ENCODE measurements at regions not wholly inside any gene's neighbourhood (a gene's known extent, or its start where the extent isn't known, plus 50 kb on each side); places are given as distances from the start of the nearest gene placed in this dataset.

- Histone ChIP-seq H3K36me3 (ENCODE audit: control insufficient read depth in 2 of 3, insufficient read depth in 3 of 3, low read length in 3 of 3) (no peaks in the 10 kb centered on the region), H3K4me3 (ENCODE audit: low read length) (no peak overlapping the region), H3K9me3 (ENCODE audit: control insufficient read depth in 2 of 3, low read length in 3 of 3) (peaks cover 0 to 3% (median 0%) of the 10 kb centered on the region in 3 experiments), H3K4me1 (ENCODE audit: control insufficient read depth in 2 of 2, insufficient read depth in 2 of 2, low read length in 2 of 2) (no peaks in the 10 kb centered on the region), H3K27ac (ENCODE audit: low read depth, low read length) (no peak overlapping the region), H3K27me3 (ENCODE audit: control insufficient read depth in 2 of 2, insufficient read depth in 2 of 2, low read length in 2 of 2) (no peaks in the 10 kb centered on the region)
- Mint-ChIP-seq H3K4me3 (no peak overlapping the region), H3K4me1 (no peaks in the 10 kb centered on the region), H3K27me3 (no peaks in the 10 kb centered on the region), H3K27ac (no peak overlapping the region), H3K9me3 (peaks cover 5 to 21% (median 8%) of the 10 kb centered on the region in 11 donors), H3K36me3 (peaks cover 0 to 6% (median 0%) of the 10 kb centered on the region in 5 donors)
- no peak for ATAC-seq
- CTCF ChIA-PET, result no interaction called here
- no peak for DNase-seq
- POLR2A ChIA-PET, result no interaction called here
- intact Hi-C loops (cut with micrococcal nuclease), result no loop called here
Measured at GRCh38 chr14:85358136-85358785, 171.7 kb upstream of the FLRT2 start.

- Histone ChIP-seq H3K36me3 (ENCODE audit: control insufficient read depth in 2 of 3, insufficient read depth in 3 of 3, low read length in 3 of 3) (no peaks in the 10 kb centered on the region), H3K27me3 (ENCODE audit: control insufficient read depth in 2 of 2, insufficient read depth in 2 of 2, low read length in 2 of 2) (no peaks in the 10 kb centered on the region), H3K4me1 (ENCODE audit: control insufficient read depth in 2 of 2, insufficient read depth in 2 of 2, low read length in 2 of 2) (no peaks in the 10 kb centered on the region), H3K27ac (ENCODE audit: low read depth, low read length) (no peak overlapping the region), H3K4me3 (ENCODE audit: low read length) (no peak overlapping the region), H3K9me3 (ENCODE audit: control insufficient read depth in 2 of 3, low read length in 3 of 3) (no peaks in the 10 kb centered on the region)
- ChIA-PET CTCF (no interaction called here), POLR2A (no interaction called here)
- intact Hi-C loops (cut with micrococcal nuclease), result no loop called here
- no peaks in the 10 kb centered on the region for H3K36me3 Mint-ChIP-seq
- H3K4me3 Mint-ChIP-seq, result no peak overlapping the region
- H3K4me1 Mint-ChIP-seq, result no peaks in the 10 kb centered on the region
- H3K27me3 Mint-ChIP-seq, result no peaks in the 10 kb centered on the region
- no peak overlapping the region for H3K27ac Mint-ChIP-seq
- ATAC-seq (no peak), DNase-seq (no peak)
- H3K9me3 Mint-ChIP-seq, result peaks cover 0 to 16% (median 3%) of the 10 kb centered on the region in 11 donors
Measured at GRCh38 chr14:85359505-85359904, 170.4 kb upstream of the FLRT2 start.

GRCh38 chr14:85363358-85363757 lies 166.6 kb upstream of the FLRT2 start:
- intact Hi-C loops (cut with micrococcal nuclease), result no loop called here
- Histone ChIP-seq H3K27ac (ENCODE audit: low read depth, low read length) (no peak overlapping the region), H3K4me1 (ENCODE audit: control insufficient read depth in 2 of 2, insufficient read depth in 2 of 2, low read length in 2 of 2) (no peaks in the 10 kb centered on the region), H3K36me3 (ENCODE audit: control insufficient read depth in 2 of 3, insufficient read depth in 3 of 3, low read length in 3 of 3) (no peaks in the 10 kb centered on the region), H3K9me3 (ENCODE audit: control insufficient read depth in 2 of 3, low read length in 3 of 3) (no peaks in the 10 kb centered on the region), H3K4me3 (ENCODE audit: low read length) (no peak overlapping the region), H3K27me3 (ENCODE audit: control insufficient read depth in 2 of 2, insufficient read depth in 2 of 2, low read length in 2 of 2) (no peaks in the 10 kb centered on the region)
- no peak overlapping the region for H3K27ac Mint-ChIP-seq
- no peak overlapping the region for H3K4me3 Mint-ChIP-seq
- H3K36me3 Mint-ChIP-seq, result no peaks in the 10 kb centered on the region
- DNase-seq (no peak), ATAC-seq (no peak)
- H3K9me3 Mint-ChIP-seq, result peaks cover 0 to 13% (median 0%) of the 10 kb centered on the region in 11 donors
- CTCF ChIA-PET, result no interaction called here
- no peaks in the 10 kb centered on the region for H3K27me3 Mint-ChIP-seq
- POLR2A ChIA-PET, result no interaction called here
- H3K4me1 Mint-ChIP-seq, result no peaks in the 10 kb centered on the region

GRCh38 chr14:85366226-85366625 lies 163.7 kb upstream of the FLRT2 start:
- H3K4me1 ChIP-seq (ENCODE audit: control insufficient read depth in 2 of 2, insufficient read depth in 2 of 2, low read length in 2 of 2), result no peaks in the 10 kb centered on the region
- no peaks in the 10 kb centered on the region for H3K9me3 ChIP-seq (ENCODE audit: control insufficient read depth in 2 of 3, low read length in 3 of 3)
- no peaks in the 10 kb centered on the region for H3K27me3 Mint-ChIP-seq
- ChIA-PET POLR2A (no interaction called here), CTCF (no interaction called here)
- H3K27ac Mint-ChIP-seq, result no peak overlapping the region
- no peaks in the 10 kb centered on the region for H3K36me3 ChIP-seq (ENCODE audit: control insufficient read depth in 2 of 3, insufficient read depth in 3 of 3, low read length in 3 of 3)
- DNase-seq, result no peak
- H3K36me3 Mint-ChIP-seq, result peaks cover 0 to 6% (median 0%) of the 10 kb centered on the region in 5 donors
- H3K4me3 Mint-ChIP-seq, result no peak overlapping the region
- H3K4me1 Mint-ChIP-seq, result no peaks in the 10 kb centered on the region
- no peaks in the 10 kb centered on the region for H3K27me3 ChIP-seq (ENCODE audit: control insufficient read depth in 2 of 2, insufficient read depth in 2 of 2, low read length in 2 of 2)
- H3K27ac ChIP-seq (ENCODE audit: low read depth, low read length), result no peak overlapping the region
- H3K9me3 Mint-ChIP-seq, result peaks cover 4 to 11% (median 9%) of the 10 kb centered on the region in 11 donors
- H3K4me3 ChIP-seq (ENCODE audit: low read length), result no peak overlapping the region
- intact Hi-C loops (cut with micrococcal nuclease), result no loop called here
- ATAC-seq, result no peak

- H3K4me3 Mint-ChIP-seq, result no peak overlapping the region
- no peaks in the 10 kb centered on the region for H3K9me3 ChIP-seq (ENCODE audit: control insufficient read depth in 2 of 3, low read length in 3 of 3)
- DNase-seq, result no peak
- H3K27ac Mint-ChIP-seq, result no peak overlapping the region
- intact Hi-C loops (cut with micrococcal nuclease), result no loop called here
- no peak overlapping the region for H3K4me3 ChIP-seq (ENCODE audit: low read length)
- H3K4me1 ChIP-seq (ENCODE audit: control insufficient read depth in 2 of 2, insufficient read depth in 2 of 2, low read length in 2 of 2), result no peaks in the 10 kb centered on the region
- no peaks in the 10 kb centered on the region for H3K27me3 ChIP-seq (ENCODE audit: control insufficient read depth in 2 of 2, insufficient read depth in 2 of 2, low read length in 2 of 2)
- no peaks in the 10 kb centered on the region for H3K36me3 ChIP-seq (ENCODE audit: control insufficient read depth in 2 of 3, insufficient read depth in 3 of 3, low read length in 3 of 3)
- CTCF ChIA-PET, result no interaction called here
- H3K36me3 Mint-ChIP-seq, result no peaks in the 10 kb centered on the region
- no peaks in the 10 kb centered on the region for H3K4me1 Mint-ChIP-seq
- no peaks in the 10 kb centered on the region for H3K27me3 Mint-ChIP-seq
- H3K9me3 Mint-ChIP-seq, result no peaks in the 10 kb centered on the region
- H3K27ac ChIP-seq (ENCODE audit: low read depth, low read length), result no peak overlapping the region
- POLR2A ChIA-PET, result no interaction called here
- no peak for ATAC-seq
Measured at GRCh38 chr14:85380881-85381280, 149.1 kb upstream of the FLRT2 start.

- CTCF ChIA-PET, result no interaction called here
- POLR2A ChIA-PET, result no interaction called here
Measured at GRCh38 chr14:85382341-85382740, 147.6 kb upstream of the FLRT2 start.

GRCh38 chr14:85387181-85387580 lies 142.8 kb upstream of the FLRT2 start:
- DNase-seq, result no peak
- no peaks in the 10 kb centered on the region for H3K27me3 Mint-ChIP-seq
- no peaks in the 10 kb centered on the region for H3K36me3 Mint-ChIP-seq
- Histone ChIP-seq H3K27ac (ENCODE audit: low read depth, low read length) (no peak overlapping the region), H3K4me1 (ENCODE audit: control insufficient read depth in 2 of 2, insufficient read depth in 2 of 2, low read length in 2 of 2) (no peaks in the 10 kb centered on the region), H3K9me3 (ENCODE audit: control insufficient read depth in 2 of 3, low read length in 3 of 3) (no peaks in the 10 kb centered on the region), H3K36me3 (ENCODE audit: control insufficient read depth in 2 of 3, insufficient read depth in 3 of 3, low read length in 3 of 3) (no peaks in the 10 kb centered on the region), H3K27me3 (ENCODE audit: control insufficient read depth in 2 of 2, insufficient read depth in 2 of 2, low read length in 2 of 2) (no peaks in the 10 kb centered on the region), H3K4me3 (ENCODE audit: low read length) (no peak overlapping the region)
- no peak overlapping the region for H3K27ac Mint-ChIP-seq
- POLR2A ChIA-PET, result no interaction called here
- CTCF ChIA-PET, result no interaction called here
- ATAC-seq, result no peak
- intact Hi-C loops (cut with micrococcal nuclease), result no loop called here
- no peak overlapping the region for H3K4me3 Mint-ChIP-seq
- H3K4me1 Mint-ChIP-seq, result peaks cover 0 to 3% (median 0%) of the 10 kb centered on the region in 7 donors
- no peaks in the 10 kb centered on the region for H3K9me3 Mint-ChIP-seq

More at GRCh38 chr14:85382341-85382740, 147.6 kb upstream of the FLRT2 start:
- ATAC-seq (no peak), DNase-seq (no peak)
- H3K27me3 ChIP-seq (ENCODE audit: control insufficient read depth in 2 of 2, insufficient read depth in 2 of 2, low read length in 2 of 2), result no peaks in the 10 kb centered on the region
- Mint-ChIP-seq H3K9me3 (no peaks in the 10 kb centered on the region), H3K36me3 (no peaks in the 10 kb centered on the region), H3K4me1 (no peaks in the 10 kb centered on the region), H3K27ac (no peak overlapping the region), H3K4me3 (no peak overlapping the region), H3K27me3 (no peaks in the 10 kb centered on the region)
- no peaks in the 10 kb centered on the region for H3K36me3 ChIP-seq (ENCODE audit: control insufficient read depth in 2 of 3, insufficient read depth in 3 of 3, low read length in 3 of 3)
- H3K27ac ChIP-seq (ENCODE audit: low read depth, low read length), result no peak overlapping the region
- H3K9me3 ChIP-seq (ENCODE audit: control insufficient read depth in 2 of 3, low read length in 3 of 3), result no peaks in the 10 kb centered on the region
- H3K4me1 ChIP-seq (ENCODE audit: control insufficient read depth in 2 of 2, insufficient read depth in 2 of 2, low read length in 2 of 2), result no peaks in the 10 kb centered on the region
- intact Hi-C loops (cut with micrococcal nuclease), result no loop called here
- H3K4me3 ChIP-seq (ENCODE audit: low read length), result no peak overlapping the region

Data from naive thymus-derived CD4-positive, alpha-beta T cell (primary cell).